IPS-18a (cell line): ENCODE measurements at regions not wholly inside any gene's neighbourhood (a gene's known extent, or its start where the extent isn't known, plus 50 kb on each side); places are given as distances from the start of the nearest gene placed in this dataset.
"Not testable (repeated sequence)": the region's sequence is repeated elsewhere in the genome, so short reads cannot be mapped to it uniquely, and the experiment has no call there.

Source experiments
- H3K27ac ChIP-seq: one replicate; pipeline ENCODE4 v1.5.1; 2013; ENCODE audit warnings: low read length
- H3K27me3 ChIP-seq: one replicate; pipeline ENCODE4 v1.6.1; 2013; ENCODE audit warnings: mild to moderate bottlenecking, low read length; ENCODE audit not compliant: control insufficient read depth, insufficient read depth
- H3K36me3 ChIP-seq: one replicate; pipeline ENCODE4 v1.6.1; 2013; ENCODE audit warnings: low read depth, low read length; ENCODE audit not compliant: control insufficient read depth
- H3K4me1 ChIP-seq: one replicate; pipeline ENCODE4 v1.6.1; 2013; ENCODE audit warnings: low read depth, low read length; ENCODE audit not compliant: control insufficient read depth
- H3K4me3 ChIP-seq: one replicate; pipeline ENCODE4 v1.5.1; 2013; ENCODE audit warnings: low read length
- H3K9ac ChIP-seq: one replicate; pipeline ENCODE4 v1.6.1; 2013; ENCODE audit warnings: mild to moderate bottlenecking, low read length, moderate library complexity
- H3K9me3 ChIP-seq: one replicate; pipeline ENCODE4 v1.6.1; 2013; ENCODE audit warnings: low read depth, low read length; ENCODE audit not compliant: control insufficient read depth

GRCh38 chr5:85549836-85550599, 1067.7 kb upstream of the COX7C start:
- H3K4me1 ChIP-seq: peaks cover 4% of the 10 kb centered on the region

GRCh38 chr5:85556464-85556863, 1061.3 kb upstream of the COX7C start:
- Histone ChIP-seq H3K27me3 (no peaks in the 10 kb centered on the region), H3K9ac (no peak overlapping the region), H3K36me3 (no peaks in the 10 kb centered on the region), H3K4me3 (no peak overlapping the region), H3K27ac (no peak overlapping the region), H3K9me3 (peaks cover 7% of the 10 kb centered on the region), H3K4me1 (no peaks in the 10 kb centered on the region)

More at GRCh38 chr5:85549836-85550599, 1067.7 kb upstream of the COX7C start:
- Histone ChIP-seq H3K27me3 (no peaks in the 10 kb centered on the region), H3K36me3 (no peaks in the 10 kb centered on the region), H3K27ac (no peak overlapping the region), H3K9ac (no peak overlapping the region), H3K4me3 (no peak overlapping the region), H3K9me3 (peaks cover 7% of the 10 kb centered on the region)

GRCh38 chr5:85576666-85577065, 1041.1 kb upstream of the COX7C start:
- H3K36me3 ChIP-seq: no peaks in the 10 kb centered on the region
- no peaks in the 10 kb centered on the region for H3K27me3 ChIP-seq
- H3K4me1 ChIP-seq: no peaks in the 10 kb centered on the region
- H3K4me3 ChIP-seq: no peak overlapping the region
- H3K9me3 ChIP-seq: no peaks in the 10 kb centered on the region
- no peak overlapping the region for H3K9ac ChIP-seq
- H3K27ac ChIP-seq: no peak overlapping the region

- H3K9me3 ChIP-seq: not testable (repeated sequence)
Observed at GRCh38 chr5:85587806-85588205, 1029.9 kb upstream of the COX7C start.

GRCh38 chr5:85588268-85588667, 1029.5 kb upstream of the COX7C start:
- not testable (repeated sequence) for H3K4me3 ChIP-seq, H3K9me3 ChIP-seq, H3K27me3 ChIP-seq, H3K27ac ChIP-seq, H3K36me3 ChIP-seq, H3K4me1 ChIP-seq, H3K9ac ChIP-seq

More at GRCh38 chr5:85587806-85588205, 1029.9 kb upstream of the COX7C start:
- H3K9ac ChIP-seq, H3K36me3 ChIP-seq, H3K4me1 ChIP-seq, H3K27me3 ChIP-seq, H3K27ac ChIP-seq, H3K4me3 ChIP-seq: not testable (repeated sequence)

GRCh38 chr5:85590764-85591163, 1027.0 kb upstream of the COX7C start:
- no peaks in the 10 kb centered on the region for H3K4me1 ChIP-seq
- no peaks in the 10 kb centered on the region for H3K27me3 ChIP-seq
- H3K9ac ChIP-seq: no peak overlapping the region
- no peak overlapping the region for H3K4me3 ChIP-seq
- no peaks in the 10 kb centered on the region for H3K9me3 ChIP-seq
- no peaks in the 10 kb centered on the region for H3K36me3 ChIP-seq
- no peak overlapping the region for H3K27ac ChIP-seq

GRCh38 chr5:85591311-85591710, 1026.4 kb upstream of the COX7C start:
- H3K9ac ChIP-seq: no peak overlapping the region
- no peaks in the 10 kb centered on the region for H3K4me1 ChIP-seq
- no peak overlapping the region for H3K27ac ChIP-seq
- H3K36me3 ChIP-seq: no peaks in the 10 kb centered on the region
- no peaks in the 10 kb centered on the region for H3K27me3 ChIP-seq
- H3K9me3 ChIP-seq: no peaks in the 10 kb centered on the region
- H3K4me3 ChIP-seq: no peak overlapping the region

- Histone ChIP-seq H3K9ac (no peak overlapping the region), H3K27me3 (no peaks in the 10 kb centered on the region)
Observed at GRCh38 chr5:85602843-85603242, 1014.9 kb upstream of the COX7C start.

GRCh38 chr5:85604378-85604777, 1013.4 kb upstream of the COX7C start:
- Histone ChIP-seq H3K4me1 (no peaks in the 10 kb centered on the region), H3K36me3 (no peaks in the 10 kb centered on the region), H3K27me3 (no peaks in the 10 kb centered on the region), H3K9ac (no peak overlapping the region), H3K4me3 (no peak overlapping the region), H3K27ac (no peak overlapping the region), H3K9me3 (no peaks in the 10 kb centered on the region)

More at GRCh38 chr5:85602843-85603242, 1014.9 kb upstream of the COX7C start:
- no peak overlapping the region for H3K27ac ChIP-seq
- no peaks in the 10 kb centered on the region for H3K9me3 ChIP-seq
- H3K36me3 ChIP-seq: no peaks in the 10 kb centered on the region
- H3K4me3 ChIP-seq: no peak overlapping the region
- no peaks in the 10 kb centered on the region for H3K4me1 ChIP-seq

- H3K9me3 ChIP-seq: no peaks in the 10 kb centered on the region
- H3K36me3 ChIP-seq: no peaks in the 10 kb centered on the region
- no peaks in the 10 kb centered on the region for H3K4me1 ChIP-seq
- H3K27ac ChIP-seq: no peak overlapping the region
- H3K27me3 ChIP-seq: no peaks in the 10 kb centered on the region
- H3K4me3 ChIP-seq: no peak overlapping the region
- H3K9ac ChIP-seq: no peak overlapping the region
Observed at GRCh38 chr5:85604786-85605185, 1013.0 kb upstream of the COX7C start.

GRCh38 chr5:85605381-85605780, 1012.4 kb upstream of the COX7C start:
- no peaks in the 10 kb centered on the region for H3K9me3 ChIP-seq
- no peak overlapping the region for H3K4me3 ChIP-seq
- H3K27me3 ChIP-seq: no peaks in the 10 kb centered on the region
- H3K9ac ChIP-seq: no peak overlapping the region
- no peaks in the 10 kb centered on the region for H3K36me3 ChIP-seq
- no peaks in the 10 kb centered on the region for H3K4me1 ChIP-seq
- no peak overlapping the region for H3K27ac ChIP-seq

GRCh38 chr5:85614489-85614888, 1003.3 kb upstream of the COX7C start:
- Histone ChIP-seq H3K27me3 (no peaks in the 10 kb centered on the region), H3K4me3 (no peak overlapping the region), H3K9ac (no peak overlapping the region), H3K4me1 (no peaks in the 10 kb centered on the region), H3K36me3 (no peaks in the 10 kb centered on the region), H3K27ac (no peak overlapping the region), H3K9me3 (no peaks in the 10 kb centered on the region)
